Panc1 (cell line): ENCODE measurements at regions not wholly inside any gene's neighbourhood (a gene's known extent, or its start where the extent isn't known, plus 50 kb on each side); places are given as distances from the start of the nearest gene placed in this dataset.

Experiments used
- ATAC-seq: fragments of 200-7000 bp; cut with Tn5 transposase; 2 replicates; pipeline ENCODE4 v1.9.1; 2020; ENCODE audit warnings: mild to moderate bottlenecking, moderate library complexity
- BruUV-seq: library from RNA; stranded (reverse); fragments of 400-500 nt; replicated peaks from 2 replicates; lab custom pipeline; 2021; lab: Mats Ljungman, UMichigan
- CTCF ChIA-PET: fragments of 300-600 bp; sonication (Branson Sonifier 250); formaldehyde crosslinking; loops from one replicate; lab custom pipeline; 2022; ENCODE audit warnings: antibody characterized with exemption; lab: Charles Lee
- POLR2A ChIA-PET: fragments of 300-600 bp; sonication (Branson Sonifier 250); formaldehyde crosslinking; loops from one replicate; lab custom pipeline; 2022; ENCODE audit warnings: antibody characterized with exemption; lab: Charles Lee
- DNase-seq: peaks from one replicate; pipeline ENCODE4 v3.0.0-alpha.2; 2010; ENCODE audit warnings: low read depth, low spot score
- H3K27ac ChIP-seq: 2 replicates; pipeline ENCODE4 v1.5.1; 2011; ENCODE audit warnings: mild to moderate bottlenecking, low read length, inconsistent platforms
- H3K27me3 ChIP-seq: fragments of 200-500 bp; sonication (Bioruptor generic); 2 replicates; pipeline ENCODE4 v1.6.0; 2014; ENCODE audit warnings: low read length, inconsistent platforms; ENCODE audit not compliant: control insufficient read depth, insufficient read depth
- H3K36me3 ChIP-seq: fragments of 200-500 bp; sonication (Bioruptor generic); 2 replicates; pipeline ENCODE4 v1.5.1; 2014; ENCODE audit warnings: inconsistent platforms, mild to moderate bottlenecking, low read length, moderate library complexity; ENCODE audit not compliant: control insufficient read depth, insufficient read depth
- H3K4me1 ChIP-seq: 2 replicates; pipeline ENCODE4 v1.5.1; 2011; ENCODE audit warnings: inconsistent platforms, mild to moderate bottlenecking, low read length, moderate library complexity; ENCODE audit not compliant: control insufficient read depth, insufficient read depth
- H3K4me3 ChIP-seq, 2 experiments: 2 replicates each; pipeline ENCODE4 v1.5.1; 2011 to 2012; ENCODE audit warnings: low read depth in 2 of 2, low read length in 2 of 2, mild to moderate bottlenecking in 2 of 2, inconsistent platforms in 1 of 2, moderate library complexity in 1 of 2
- H3K9me3 ChIP-seq: fragments of 200-500 bp; sonication (Bioruptor generic); 2 replicates; pipeline ENCODE4 v1.5.1; 2014; ENCODE audit warnings: low read depth, mild to moderate bottlenecking, inconsistent platforms, low read length, moderate library complexity; ENCODE audit not compliant: control insufficient read depth, insufficient read depth
- CTCF ChIP-seq: fragments of 450-650 bp; IDR thresholded peaks from 2 replicates; pipeline ENCODE4 v1.5.1; 2017; ENCODE audit warnings: mild to moderate bottlenecking
- POLR2AphosphoS5 ChIP-seq: IDR thresholded peaks from 2 replicates; pipeline ENCODE4 v1.6.1; 2012; ENCODE audit warnings: mild to moderate bottlenecking, low read depth, low read length, moderate library complexity
- REST ChIP-seq, 2 experiments: IDR thresholded peaks; 2 replicates each; pipeline ENCODE4 v1.6.1; 2011 to 2012; ENCODE audit warnings: low read depth in 2 of 2, control low read depth in 1 of 2, low read length in 1 of 2, mild to moderate bottlenecking in 1 of 2, moderate library complexity in 1 of 2; ENCODE audit not compliant: insufficient read depth in 1 of 2
- SIN3A ChIP-seq: IDR thresholded peaks from 2 replicates; pipeline ENCODE4 v1.6.1; 2012; ENCODE audit warnings: low read depth, mild to moderate bottlenecking, low read length, moderate library complexity, borderline replicate concordance; ENCODE audit not compliant: insufficient read depth
- TCF7L2 ChIP-seq: IDR thresholded peaks from 2 replicates; pipeline ENCODE4 v1.6.1; 2011; ENCODE audit warnings: mild to moderate bottlenecking, low read depth, low read length, inconsistent platforms
- in situ Hi-C: cut with HindIII; loops from 2 replicates; pipeline ENCODE4 v1.10.0; 2016; ENCODE audit warnings: low sequenced_read_pairs, low pct_unique_long_range_greater_than_20kb
- intact Hi-C: fragments of 100-400 bp; cut with micrococcal nuclease; formaldehyde crosslinking; loops from one replicate; pipeline ENCODE4 v1.10.0; 2022; ENCODE audit not compliant: unreplicated experiment

- no TSS peak for BruUV-seq
Observed at GRCh38 chr5:107127878-107128277, 542.9 kb downstream of the EFNA5 start.

GRCh38 chr5:107126341-107126740 is 544.4 kb downstream of the EFNA5 start:
- POLR2A ChIA-PET: no interaction called here
- CTCF ChIA-PET: no interaction called here
- Histone ChIP-seq H3K27ac (no peak overlapping the region), H3K4me3 (no peak overlapping the region), H3K36me3 (no peaks in the 10 kb centered on the region), H3K9me3 (no peaks in the 10 kb centered on the region), H3K27me3 (no peaks in the 10 kb centered on the region), H3K4me1 (no peaks in the 10 kb centered on the region; the same call in 1 of the 2 replicates)
- intact Hi-C loops (no loop called here), in situ Hi-C loops (no loop called here)
- BruUV-seq: no TSS peak
- TF ChIP-seq TCF7L2 (no peak), CTCF (no peak), REST (IDR thresholded peaks at IDR 0.05; ENCODE audit: insufficient read depth in 1 of 2, low read depth in 2 of 2, low read length in 1 of 2) (no peak), POLR2AphosphoS5 (no peak), SIN3A (no peak)
- DNase-seq (no peak), ATAC-seq (no peak)

More at GRCh38 chr5:107127878-107128277, 542.9 kb downstream of the EFNA5 start:
- POLR2A ChIA-PET: interaction anchor here (0.7 kb wide), 1 partner anchor 154 kb away, joined by 3 read pairs; no protein-coding TSS in a partner anchor
- Histone ChIP-seq H3K27ac (no peak overlapping the region), H3K36me3 (no peaks in the 10 kb centered on the region), H3K9me3 (no peaks in the 10 kb centered on the region), H3K4me3 (no peak overlapping the region), H3K27me3 (no peaks in the 10 kb centered on the region), H3K4me1 (no peaks in the 10 kb centered on the region; the same call in 1 of the 2 replicates)
- in situ Hi-C loops (no loop called here), intact Hi-C loops (no loop called here)
- DNase-seq: no peak
- no peak for ATAC-seq
- CTCF ChIA-PET: no interaction called here
- TF ChIP-seq TCF7L2 (no peak), REST (IDR thresholded peaks at IDR 0.05; ENCODE audit: insufficient read depth in 1 of 2, low read depth in 2 of 2, low read length in 1 of 2) (no peak), POLR2AphosphoS5 (no peak), SIN3A (no peak), CTCF (no peak)
